ENCODE measurements at regions not wholly inside any gene's neighbourhood (a gene's known extent, or its start where the extent isn't known, plus 50 kb on each side); places are given as distances from the start of the nearest gene placed in this dataset.

GRCh38 chr3:17967953-17968607 lies 225.6 kb upstream of the TBC1D5 start:
- H3K4me3 ChIP-seq (ENCODE audit: control insufficient read depth, low read depth, low read length) = no peak overlapping the region
- no peak for TF ChIP-seq CTCF (conservative IDR thresholded peaks at IDR 0.05; ENCODE audit: control insufficient read depth, insufficient read depth, low read depth, low read length)
- DNase-seq (ENCODE audit: low read depth) = no peak

GRCh38 chr3:17967111-17967510 lies 224.7 kb upstream of the TBC1D5 start:
- no peak overlapping the region for H3K4me3 ChIP-seq (ENCODE audit: control insufficient read depth, low read depth, low read length)
- TF ChIP-seq CTCF (conservative IDR thresholded peaks at IDR 0.05; ENCODE audit: control insufficient read depth, insufficient read depth, low read depth, low read length) = no peak
- no peak for DNase-seq (ENCODE audit: low read depth)

- no peak for DNase-seq (ENCODE audit: low read depth)
- TF ChIP-seq CTCF (conservative IDR thresholded peaks at IDR 0.05; ENCODE audit: control insufficient read depth, insufficient read depth, low read depth, low read length) = no peak
- H3K4me3 ChIP-seq (ENCODE audit: control insufficient read depth, low read depth, low read length) = no peak overlapping the region
These were observed 222.9 kb upstream of the TBC1D5 start for GRCh38 chr3:17965331-17965730.

- no peak for DNase-seq (ENCODE audit: low read depth)
- no peak for TF ChIP-seq CTCF (conservative IDR thresholded peaks at IDR 0.05; ENCODE audit: control insufficient read depth, insufficient read depth, low read depth, low read length)
- H3K4me3 ChIP-seq (ENCODE audit: control insufficient read depth, low read depth, low read length) = no peak overlapping the region
These were observed 221.7 kb upstream of the TBC1D5 start for GRCh38 chr3:17964108-17964507.

- DNase-seq (ENCODE audit: low read depth) = no peak
- no peak overlapping the region for H3K4me3 ChIP-seq (ENCODE audit: control insufficient read depth, low read depth, low read length)
- no peak for TF ChIP-seq CTCF (conservative IDR thresholded peaks at IDR 0.05; ENCODE audit: control insufficient read depth, insufficient read depth, low read depth, low read length)
These were observed 213.0 kb upstream of the TBC1D5 start for GRCh38 chr3:17955411-17955810.

- TF ChIP-seq CTCF (conservative IDR thresholded peaks at IDR 0.05; ENCODE audit: control insufficient read depth, insufficient read depth, low read depth, low read length) = no peak
- H3K4me3 ChIP-seq (ENCODE audit: control insufficient read depth, low read depth, low read length) = no peak overlapping the region
- DNase-seq (ENCODE audit: low read depth) = no peak
These were observed 212.4 kb upstream of the TBC1D5 start for GRCh38 chr3:17954801-17955200.

GRCh38 chr3:17951241-17951640 lies 208.8 kb upstream of the TBC1D5 start:
- H3K4me3 ChIP-seq (ENCODE audit: control insufficient read depth, low read depth, low read length) = no peak overlapping the region
- DNase-seq (ENCODE audit: low read depth) = no peak
- TF ChIP-seq CTCF (conservative IDR thresholded peaks at IDR 0.05; ENCODE audit: control insufficient read depth, insufficient read depth, low read depth, low read length) = no peak

All from fibroblast of mammary gland (primary cell).